ENCODE measurements at regions not wholly inside any gene's neighbourhood (a gene's known extent, or its start where the extent isn't known, plus 50 kb on each side); places are given as distances from the start of the nearest gene placed in this dataset.
"Not testable (repeated sequence)": the region's sequence is repeated elsewhere in the genome, so short reads cannot be mapped to it uniquely, and the experiment has no call there.

GRCh38 chr1:82062206-82062605 lies 261.5 kb downstream of the ADGRL2 start:
- Histone ChIP-seq H3K27me3 (ENCODE audit: low read depth, low read length) (no peaks in the 10 kb centered on the region), H3K4me3 (ENCODE audit: low read depth in 1 of 2, low read length in 2 of 2) (no peak overlapping the region), H3K36me3 (ENCODE audit: control insufficient read depth in 1 of 2, insufficient read depth in 2 of 2, low read length in 2 of 2) (no peaks in the 10 kb centered on the region), H3K27ac (ENCODE audit: low read length) (no peak overlapping the region), H3K9me3 (ENCODE audit: control insufficient read depth in 1 of 2, low read length in 2 of 2) (no peaks in the 10 kb centered on the region), H3K4me1 (ENCODE audit: control insufficient read depth in 1 of 2, insufficient read depth in 2 of 2, low read length in 2 of 2) (peaks cover 4 to 6% of the 10 kb centered on the region in 2 donors)

- Histone ChIP-seq H3K27me3 (ENCODE audit: low read depth, low read length) (no peaks in the 10 kb centered on the region), H3K4me1 (ENCODE audit: control insufficient read depth in 1 of 2, insufficient read depth in 2 of 2, low read length in 2 of 2) (no peaks in the 10 kb centered on the region), H3K4me3 (ENCODE audit: low read depth in 1 of 2, low read length in 2 of 2) (no peak overlapping the region), H3K9me3 (ENCODE audit: control insufficient read depth in 1 of 2, low read length in 2 of 2) (no peaks in the 10 kb centered on the region), H3K36me3 (ENCODE audit: control insufficient read depth in 1 of 2, insufficient read depth in 2 of 2, low read length in 2 of 2) (no peaks in the 10 kb centered on the region), H3K27ac (ENCODE audit: low read length) (no peak overlapping the region)
Measured at GRCh38 chr1:82059959-82060358, 259.2 kb downstream of the ADGRL2 start.

DNA sequence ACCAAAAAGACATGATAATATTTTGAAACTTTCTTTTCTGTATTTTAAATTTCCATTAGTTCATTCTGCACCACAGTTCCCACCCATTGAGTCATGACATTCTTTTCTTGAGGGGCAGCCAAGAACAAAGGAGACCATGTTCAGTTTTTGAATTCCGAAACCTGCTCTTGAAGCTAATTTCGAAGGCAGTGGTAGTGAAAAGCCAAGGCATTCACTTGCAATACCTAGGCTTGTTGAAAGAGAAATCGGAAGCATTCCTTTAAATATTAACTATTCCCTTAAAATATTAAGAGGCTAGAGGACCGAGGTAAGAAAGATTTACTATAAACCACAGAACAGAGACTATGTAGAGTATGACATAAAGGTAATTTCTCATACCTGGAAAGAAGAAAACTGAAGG lies 256.3 kb downstream of the ADGRL2 start:
- Histone ChIP-seq H3K4me1 (ENCODE audit: control insufficient read depth in 1 of 2, insufficient read depth in 2 of 2, low read length in 2 of 2) (no peaks in the 10 kb centered on the region), H3K36me3 (ENCODE audit: control insufficient read depth in 1 of 2, insufficient read depth in 2 of 2, low read length in 2 of 2) (no peaks in the 10 kb centered on the region), H3K27ac (ENCODE audit: low read length) (no peak overlapping the region), H3K4me3 (ENCODE audit: low read depth in 1 of 2, low read length in 2 of 2) (no peak overlapping the region), H3K27me3 (ENCODE audit: low read depth, low read length) (no peaks in the 10 kb centered on the region), H3K9me3 (ENCODE audit: control insufficient read depth in 1 of 2, low read length in 2 of 2) (no peaks in the 10 kb centered on the region)

- not testable (repeated sequence) for H3K36me3 ChIP-seq (ENCODE audit: control insufficient read depth in 1 of 2, insufficient read depth in 2 of 2, low read length in 2 of 2); H3K4me1 ChIP-seq (ENCODE audit: control insufficient read depth in 1 of 2, insufficient read depth in 2 of 2, low read length in 2 of 2); H3K4me3 ChIP-seq (ENCODE audit: low read depth in 1 of 2, low read length in 2 of 2); H3K27me3 ChIP-seq (ENCODE audit: low read depth, low read length); H3K27ac ChIP-seq (ENCODE audit: low read length); H3K9me3 ChIP-seq (ENCODE audit: control insufficient read depth in 1 of 2, low read length in 2 of 2)
Measured at GRCh38 chr1:82055375-82055774, 254.6 kb downstream of the ADGRL2 start.

DNA sequence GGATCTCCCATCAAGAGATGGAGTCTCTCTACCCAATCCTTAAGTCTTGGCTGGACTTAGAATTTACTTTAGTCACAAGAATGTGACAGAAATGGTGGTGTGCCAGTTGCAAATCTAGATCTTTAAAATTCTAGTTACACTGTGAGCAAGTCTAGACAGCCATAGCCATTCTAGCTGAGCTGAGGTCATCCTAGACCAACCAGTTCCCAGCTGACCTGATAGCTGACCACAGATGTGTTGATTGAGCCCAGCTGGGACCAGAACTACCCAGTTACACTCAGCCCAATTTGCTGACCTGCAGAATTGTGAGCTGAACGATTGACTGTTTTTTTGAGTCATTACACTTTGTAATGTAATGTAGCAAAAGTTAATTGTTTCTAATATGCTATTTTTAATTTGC lies 251.8 kb downstream of the ADGRL2 start:
- Histone ChIP-seq H3K4me3 (ENCODE audit: low read depth in 1 of 2, low read length in 2 of 2) (no peak overlapping the region), H3K27ac (ENCODE audit: low read length) (no peak overlapping the region), H3K36me3 (ENCODE audit: control insufficient read depth in 1 of 2, insufficient read depth in 2 of 2, low read length in 2 of 2) (no peaks in the 10 kb centered on the region), H3K4me1 (ENCODE audit: control insufficient read depth in 1 of 2, insufficient read depth in 2 of 2, low read length in 2 of 2) (no peaks in the 10 kb centered on the region), H3K9me3 (ENCODE audit: control insufficient read depth in 1 of 2, low read length in 2 of 2) (no peaks in the 10 kb centered on the region), H3K27me3 (ENCODE audit: low read depth, low read length) (no peaks in the 10 kb centered on the region)

DNA sequence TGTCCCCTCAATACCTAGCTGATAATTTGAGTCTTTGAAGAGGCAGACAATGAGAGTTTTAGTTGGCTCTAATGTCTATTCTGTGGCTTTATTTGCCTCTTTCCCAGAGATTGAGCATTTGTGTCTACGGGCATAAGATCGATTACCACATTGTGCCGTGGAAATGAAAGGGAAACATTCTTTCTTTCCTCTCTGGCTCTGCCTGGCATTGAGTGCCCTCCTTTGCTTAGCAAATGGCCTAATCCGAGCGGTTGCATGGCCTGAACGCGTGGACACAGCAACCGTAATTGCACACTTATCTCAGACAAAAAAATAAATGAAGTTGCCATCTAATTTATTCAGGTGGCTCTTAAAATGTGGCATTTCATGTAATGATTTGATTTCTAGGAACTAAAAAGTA lies 247.9 kb downstream of the ADGRL2 start:
- Histone ChIP-seq H3K36me3 (ENCODE audit: control insufficient read depth in 1 of 2, insufficient read depth in 2 of 2, low read length in 2 of 2) (no peaks in the 10 kb centered on the region), H3K4me3 (ENCODE audit: low read depth in 1 of 2, low read length in 2 of 2) (no peak overlapping the region), H3K27me3 (ENCODE audit: low read depth, low read length) (no peaks in the 10 kb centered on the region), H3K27ac (ENCODE audit: low read length) (no peak overlapping the region), H3K9me3 (ENCODE audit: control insufficient read depth in 1 of 2, low read length in 2 of 2) (no peaks in the 10 kb centered on the region), H3K4me1 (ENCODE audit: control insufficient read depth in 1 of 2, insufficient read depth in 2 of 2, low read length in 2 of 2) (no peaks in the 10 kb centered on the region)

DNA sequence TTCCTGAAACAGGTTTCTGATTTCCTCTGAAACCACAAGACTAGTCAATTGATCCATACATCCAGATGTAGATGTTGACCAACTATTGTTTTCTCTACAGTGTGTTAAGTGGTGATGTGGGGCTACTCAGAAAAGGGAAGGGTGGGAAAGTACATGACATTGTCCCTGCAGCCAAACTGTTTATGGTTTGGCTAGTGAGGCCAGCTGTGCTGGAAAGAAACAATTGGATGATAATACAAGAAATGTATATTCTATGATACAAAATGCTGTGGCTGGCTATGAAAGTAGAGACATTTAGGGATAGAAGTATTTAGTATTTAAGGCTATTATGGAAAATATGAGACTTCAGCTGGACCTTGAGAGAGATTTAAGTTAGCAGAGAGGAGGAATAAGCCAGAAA lies 244.5 kb downstream of the ADGRL2 start:
- Histone ChIP-seq H3K27me3 (ENCODE audit: low read depth, low read length) (no peaks in the 10 kb centered on the region), H3K27ac (ENCODE audit: low read length) (no peak overlapping the region), H3K4me1 (ENCODE audit: control insufficient read depth in 1 of 2, insufficient read depth in 2 of 2, low read length in 2 of 2) (no peaks in the 10 kb centered on the region), H3K36me3 (ENCODE audit: control insufficient read depth in 1 of 2, insufficient read depth in 2 of 2, low read length in 2 of 2) (no peaks in the 10 kb centered on the region), H3K4me3 (ENCODE audit: low read depth in 1 of 2, low read length in 2 of 2) (no peak overlapping the region), H3K9me3 (ENCODE audit: control insufficient read depth in 1 of 2, low read length in 2 of 2) (no peaks in the 10 kb centered on the region)

DNA sequence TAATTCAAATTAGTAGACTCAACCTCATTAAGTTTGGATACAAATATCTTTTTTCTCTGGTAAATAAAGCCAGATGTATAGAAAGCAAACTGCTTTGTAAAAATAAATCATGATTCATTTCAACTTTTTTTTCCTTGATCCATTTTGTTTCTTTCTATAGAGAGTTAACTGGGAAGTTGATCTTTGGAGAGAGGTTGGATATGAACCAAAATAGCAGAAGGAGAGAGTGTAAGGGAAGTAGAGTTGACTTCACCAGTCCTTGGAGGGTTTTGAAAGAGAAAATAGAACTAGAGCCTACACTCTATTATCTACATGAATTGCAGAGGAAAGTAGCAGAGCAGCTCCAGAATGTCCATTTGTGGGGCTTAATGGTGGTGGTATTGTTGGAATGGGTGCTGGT lies 243.8 kb downstream of the ADGRL2 start:
- Histone ChIP-seq H3K27me3 (ENCODE audit: low read depth, low read length) (no peaks in the 10 kb centered on the region), H3K36me3 (ENCODE audit: control insufficient read depth in 1 of 2, insufficient read depth in 2 of 2, low read length in 2 of 2) (no peaks in the 10 kb centered on the region), H3K4me3 (ENCODE audit: low read depth in 1 of 2, low read length in 2 of 2) (no peak overlapping the region), H3K27ac (ENCODE audit: low read length) (no peak overlapping the region), H3K9me3 (ENCODE audit: control insufficient read depth in 1 of 2, low read length in 2 of 2) (no peaks in the 10 kb centered on the region), H3K4me1 (ENCODE audit: control insufficient read depth in 1 of 2, insufficient read depth in 2 of 2, low read length in 2 of 2) (no peaks in the 10 kb centered on the region)

GRCh38 chr1:82044111-82044510 lies 243.4 kb downstream of the ADGRL2 start:
- H3K9me3 ChIP-seq (ENCODE audit: control insufficient read depth in 1 of 2, low read length in 2 of 2), result no peaks in the 10 kb centered on the region
- H3K27me3 ChIP-seq (ENCODE audit: low read depth, low read length), result no peaks in the 10 kb centered on the region
- H3K36me3 ChIP-seq (ENCODE audit: control insufficient read depth in 1 of 2, insufficient read depth in 2 of 2, low read length in 2 of 2), result no peaks in the 10 kb centered on the region
- no peak overlapping the region for H3K4me3 ChIP-seq (ENCODE audit: low read depth in 1 of 2, low read length in 2 of 2)
- H3K27ac ChIP-seq (ENCODE audit: low read length), result no peak overlapping the region
- no peaks in the 10 kb centered on the region for H3K4me1 ChIP-seq (ENCODE audit: control insufficient read depth in 1 of 2, insufficient read depth in 2 of 2, low read length in 2 of 2)

DNA sequence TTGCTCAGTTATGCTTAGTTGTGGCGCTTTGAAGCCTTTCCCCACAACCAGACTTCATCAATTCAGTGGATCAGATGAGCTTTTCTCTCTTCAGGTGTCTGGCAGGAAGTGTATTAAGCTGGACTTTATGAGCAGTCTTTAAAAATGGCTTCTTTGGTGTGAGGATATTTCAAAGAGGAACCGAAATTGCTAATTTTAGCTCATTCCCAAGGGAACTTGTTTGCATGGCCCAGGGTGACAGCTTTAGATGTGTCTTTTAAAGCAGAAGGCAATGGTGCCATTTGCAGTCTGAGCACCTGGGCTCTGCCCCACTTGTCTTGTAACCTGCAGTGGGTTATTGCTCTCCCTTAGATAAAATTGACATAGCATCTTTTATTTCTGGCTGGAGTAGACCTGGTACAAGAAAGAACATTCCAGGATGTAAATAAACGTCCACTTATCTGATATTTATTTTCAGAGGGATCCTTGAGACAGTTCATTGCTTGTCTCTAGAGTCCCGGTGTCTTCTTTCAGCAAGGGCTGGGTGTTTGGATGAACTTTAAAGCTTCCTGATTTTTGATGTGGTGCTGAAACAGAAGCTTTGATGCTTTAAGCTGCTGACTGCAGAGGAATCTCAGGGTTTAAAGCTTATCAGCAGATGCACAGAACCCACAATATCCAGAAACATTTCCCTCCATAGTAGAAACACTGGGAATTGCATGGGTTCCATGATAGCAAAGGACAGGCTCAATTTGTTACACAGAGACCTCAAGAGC lies 241.7 kb downstream of the ADGRL2 start:
- Histone ChIP-seq H3K4me1 (ENCODE audit: control insufficient read depth in 1 of 2, insufficient read depth in 2 of 2, low read length in 2 of 2) (no peaks in the 10 kb centered on the region), H3K27me3 (ENCODE audit: low read depth, low read length) (no peaks in the 10 kb centered on the region), H3K9me3 (ENCODE audit: control insufficient read depth in 1 of 2, low read length in 2 of 2) (no peaks in the 10 kb centered on the region), H3K27ac (ENCODE audit: low read length) (no peak overlapping the region), H3K4me3 (ENCODE audit: low read depth in 1 of 2, low read length in 2 of 2) (no peak overlapping the region), H3K36me3 (ENCODE audit: control insufficient read depth in 1 of 2, insufficient read depth in 2 of 2, low read length in 2 of 2) (no peaks in the 10 kb centered on the region)
